SK-N-SH (cell line): ENCODE measurements at regions not wholly inside any gene's neighbourhood (a gene's known extent, or its start where the extent isn't known, plus 50 kb on each side); places are given as distances from the start of the nearest gene placed in this dataset.

Source experiments
- CTCF ChIA-PET: fragments of 300-600, 350-600 bp; formaldehyde crosslinking; extraction: SDS; loops from one replicate; lab custom pipeline; 2021; lab: Yijun Ruan, JAX
- POLR2A ChIA-PET: fragments of 350-600 bp; sonication (Branson Sonifier 250); formaldehyde crosslinking; extraction: SDS; loops from one replicate; lab custom pipeline; 2020; ENCODE audit warnings: antibody characterized with exemption, inconsistent platforms; lab: Yijun Ruan, JAX
- DNase-seq: peaks from one replicate; pipeline ENCODE4 v3.0.0; 2012
- H2AFZ ChIP-seq: fragments of 200-600 bp; sonication (generic); 2 replicates; pipeline ENCODE4 v1.8.1; 2016; ENCODE audit warnings: antibody characterized with exemption, mild to moderate bottlenecking, low read depth
- H3F3A ChIP-seq: fragments of 200-600 bp; sonication (generic); replicated peaks from 2 replicates; pipeline ENCODE3; 2016; ENCODE audit warnings: antibody characterized with exemption, mild to moderate bottlenecking; ENCODE audit not compliant: insufficient read depth
- H3K27ac ChIP-seq, 2 experiments: fragments of 200-500 bp in 1 of 2; fragments of 200-600 bp in 1 of 2; sonication (Bioruptor generic) in 1 of 2; sonication (generic), shearing (Covaris generic) in 1 of 2; 2 replicates each; pipeline versions ENCODE4 v1.5.1 to v1.6.1; 2014 to 2016; ENCODE audit warnings: low read depth in 2 of 2, inconsistent platforms in 1 of 2, low read length in 1 of 2, mild to moderate bottlenecking in 1 of 2, mixed read lengths in 1 of 2
- H3K27me3 ChIP-seq: fragments of 200-600 bp; sonication (generic), shearing (Covaris generic); 2 replicates; pipeline ENCODE4 v1.6.1; 2016; ENCODE audit warnings: mixed run types; ENCODE audit not compliant: insufficient read depth
- H3K36me3 ChIP-seq, 2 experiments: fragments of 200-500 bp in 1 of 2; fragments of 200-600 bp in 1 of 2; sonication (Bioruptor generic) in 1 of 2; sonication (generic) in 1 of 2; replicated peaks in 1 of 2; 2 replicates each; pipeline versions ENCODE3 to v1.5.1; 2014 to 2016; ENCODE audit warnings: low read length in 1 of 2, mild to moderate bottlenecking in 1 of 2; ENCODE audit not compliant: insufficient read depth in 2 of 2, control insufficient read depth in 1 of 2
- H3K4me1 ChIP-seq, 2 experiments: fragments of 200-500 bp in 1 of 2; fragments of 200-600 bp in 1 of 2; sonication (Bioruptor generic) in 1 of 2; sonication (generic), shearing (Covaris generic) in 1 of 2; 2 replicates each; pipeline versions ENCODE4 v1.5.1 to v1.6.1; 2014 to 2016; ENCODE audit warnings: low read depth in 1 of 2, low read length in 1 of 2, mixed run types in 1 of 2; ENCODE audit not compliant: insufficient read depth in 2 of 2, control insufficient read depth in 1 of 2
- H3K4me2 ChIP-seq: fragments of 200-600 bp; sonication (generic), shearing (Covaris generic); 2 replicates; pipeline ENCODE4 v1.6.1; 2017; ENCODE audit warnings: mixed run types
- H3K4me3 ChIP-seq, 2 experiments: fragments of 200-500 bp in 1 of 2; fragments of 200-600 bp in 1 of 2; sonication (Bioruptor generic) in 1 of 2; sonication (generic), shearing (Covaris generic) in 1 of 2; 2 replicates each; pipeline versions ENCODE4 v1.5.1 to v1.8.1; 2014 to 2016; ENCODE audit warnings: low read depth in 2 of 2, inconsistent platforms in 1 of 2, low read length in 1 of 2, mild to moderate bottlenecking in 1 of 2, mixed read lengths in 1 of 2, moderate library complexity in 1 of 2
- H3K79me2 ChIP-seq: fragments of 200-600 bp; sonication (generic); 2 replicates; pipeline ENCODE4 v1.8.1; 2017; ENCODE audit warnings: mild to moderate bottlenecking; ENCODE audit not compliant: insufficient read depth
- H3K9ac ChIP-seq: fragments of 200-600 bp; sonication (generic); 2 replicates; pipeline ENCODE4 v1.6.1; 2017; ENCODE audit warnings: mixed run types
- H3K9me2 ChIP-seq: fragments of 200-600 bp; sonication (generic); 2 replicates; pipeline ENCODE4 v1.6.1; 2017; ENCODE audit warnings: mixed run types
- H3K9me3 ChIP-seq: fragments of 200-600 bp; sonication (generic); 2 replicates; pipeline ENCODE4 v1.6.1; 2017; ENCODE audit warnings: mixed run types, mild to moderate bottlenecking, moderate library complexity
- H4K20me1 ChIP-seq: fragments of 200-600 bp; sonication (generic); 2 replicates; pipeline ENCODE4 v1.6.1; 2017; ENCODE audit warnings: mild to moderate bottlenecking, mixed run types; ENCODE audit not compliant: insufficient read depth
- CTCF ChIP-seq: fragments of 200-600 bp; sonication (generic); IDR thresholded peaks from 2 replicates; pipeline ENCODE4 v1.6.1; 2017; ENCODE audit warnings: antibody characterized with exemption, mild to moderate bottlenecking, moderate library complexity
- GABPA ChIP-seq: IDR thresholded peaks from 2 replicates; pipeline ENCODE4 v1.4.0; 2012; ENCODE audit warnings: low read depth, mild to moderate bottlenecking
- MEF2A ChIP-seq: IDR thresholded peaks from 2 replicates; pipeline ENCODE4 v1.4.0; 2012; ENCODE audit warnings: low read depth, borderline replicate concordance
- NFIC ChIP-seq: IDR thresholded peaks from 2 replicates; pipeline ENCODE4 v1.4.0; 2012; ENCODE audit warnings: borderline replicate concordance
- PBX3 ChIP-seq: IDR thresholded peaks from 2 replicates; pipeline ENCODE4; 2012
- REST ChIP-seq: IDR thresholded peaks from 2 replicates; pipeline ENCODE4 v1.6.1; 2012; ENCODE audit warnings: mild to moderate bottlenecking, low read depth, low read length, moderate library complexity
- RFX5 ChIP-seq: IDR thresholded peaks from 2 replicates; pipeline ENCODE4 v1.6.1; 2012; ENCODE audit warnings: mild to moderate bottlenecking, improper control_type of control experiment, low read length
- SIN3A ChIP-seq: IDR thresholded peaks from 2 replicates; pipeline ENCODE4 v1.6.1; 2012; ENCODE audit warnings: low read depth, mild to moderate bottlenecking, low read length, moderate library complexity, borderline replicate concordance
- SMC3 ChIP-seq: IDR thresholded peaks from 2 replicates; pipeline ENCODE4 v1.6.1; 2012; ENCODE audit warnings: low read depth, low read length, improper control_type of control experiment
- USF1 ChIP-seq: IDR thresholded peaks from 2 replicates; pipeline ENCODE4 v1.4.0; 2012; ENCODE audit warnings: low read depth, borderline replicate concordance
- USF2 ChIP-seq: fragments of 150-350 bp; IDR thresholded peaks from 2 replicates; pipeline ENCODE4 v1.6.1; 2017; ENCODE audit warnings: antibody characterized with exemption, low read length, low read depth, borderline replicate concordance
- WGBS: methylation state at CpG from one replicate; pipeline ENCODE4 v1.1.6; 2017; ENCODE audit warnings: low lambda C conversion rate; 5-methylcytosine and 5-hydroxymethylcytosine counted together

GRCh38 chr17:77695386-77695785 is 263.1 kb upstream of the TNRC6C start (continued):
- TF ChIP-seq REST, result no peak
- TF ChIP-seq RFX5, result no peak

- Histone ChIP-seq H3K9ac (no peak overlapping the region), H3F3A (no peaks in the 10 kb centered on the region), H3K79me2 (no peaks in the 10 kb centered on the region), H4K20me1 (no peaks in the 10 kb centered on the region), H3K27ac (no peak overlapping the region; a peak in 1 of 4 replicates), H2AFZ (no peak overlapping the region), H3K27me3 (peaks cover 54% of the 10 kb centered on the region), H3K4me2 (no peak overlapping the region), H3K36me3 (no peaks in the 10 kb centered on the region), H3K9me3 (no peaks in the 10 kb centered on the region), H3K4me3 (no peak overlapping the region), H3K4me1 (peaks cover 0 to 71% of the 10 kb centered on the region in 2 experiments; a peak in 1 of 4 replicates), H3K9me2 (no peaks in the 10 kb centered on the region)
- ChIA-PET CTCF (interaction anchor here (1.0 to 1.6 kb wide), 4 partner anchors 12 to 153 kb away, joined by 3 to 4 read pairs (median 3); no protein-coding TSS in a partner anchor), POLR2A (interaction anchor here (1.5 kb wide), 1 partner anchor 262 kb away, joined by 4 read pairs; the partner anchor contains the start of gene TNRC6C)
- TF ChIP-seq MEF2A (no peak), SIN3A (no peak), NFIC (no peak), PBX3 (no peak)
- WGBS, result 80% methylated on average over 26 of the region's 26 CpGs
- peak; percentile 37 for DNase-seq
Measured at GRCh38 chr17:77696151-77696720, 262.3 kb upstream of the TNRC6C start.

GRCh38 chr17:77696721-77697460 is 261.6 kb upstream of the TNRC6C start:
- Histone ChIP-seq H4K20me1 (no peaks in the 10 kb centered on the region), H3K4me2 (no peak overlapping the region), H3K27me3 (peaks cover 54% of the 10 kb centered on the region), H3K9ac (no peak overlapping the region), H3K36me3 (no peaks in the 10 kb centered on the region), H3K4me3 (no peak overlapping the region), H3F3A (no peaks in the 10 kb centered on the region), H3K4me1 (peaks cover 0 to 68% of the 10 kb centered on the region in 2 experiments; a peak in 1 of 4 replicates), H3K9me3 (no peaks in the 10 kb centered on the region), H3K79me2 (no peaks in the 10 kb centered on the region), H2AFZ (no peak overlapping the region), H3K27ac (no peak overlapping the region; a peak in 1 of 4 replicates), H3K9me2 (no peaks in the 10 kb centered on the region)
- TF ChIP-seq CTCF, result no peak
- TF ChIP-seq USF2, result no peak
- TF ChIP-seq USF1, result no peak
- no peak for TF ChIP-seq GABPA
- TF ChIP-seq SMC3, result no peak
- CTCF ChIA-PET, result interaction anchor here (1.0 to 1.6 kb wide), 5 partner anchors 12 to 154 kb away, joined by 3 to 6 read pairs (median 4); no protein-coding TSS in a partner anchor
- peak; percentile 58 for DNase-seq
- WGBS, result 57% methylated on average over 13 of the region's 15 CpGs
- POLR2A ChIA-PET, result interaction anchor here (1.5 kb wide), 1 partner anchor 262 kb away, joined by 4 read pairs; the partner anchor contains the start of gene TNRC6C
